ENCODE measurements at regions not wholly inside any gene's neighbourhood (a gene's known extent, or its start where the extent isn't known, plus 50 kb on each side); places are given as distances from the start of the nearest gene placed in this dataset.

GRCh38 chr22:22759889-22760546, 115.6 kb downstream of the GGTLC2 start:
- no peak for DNase-seq
- H3K9me2 ChIP-seq (ENCODE audit: insufficient read depth): no peaks in the 10 kb centered on the region
- peaks cover 11% of the 10 kb centered on the region; the same call in 1 of the 2 replicates for H3K27me3 ChIP-seq (ENCODE audit: insufficient read depth, low read depth)
- H3K4me2 ChIP-seq: no peak overlapping the region
- TF ChIP-seq EZH2 (IDR thresholded peaks at IDR 0.05; ENCODE audit: low read depth) (no peak), CTCF (conservative IDR thresholded peaks at IDR 0.05) (no peak)
- H2AFZ ChIP-seq: no peak overlapping the region
- BruUV-seq (replicated peaks): no TSS peak
- no peaks in the 10 kb centered on the region for H3F3A ChIP-seq (ENCODE audit: insufficient read depth, low read depth)
- H3K4me3 ChIP-seq: no peak overlapping the region
- no peaks in the 10 kb centered on the region for H3K9me3 ChIP-seq (ENCODE audit: insufficient read depth, low read depth)
- no peaks in the 10 kb centered on the region for H3K79me2 ChIP-seq (ENCODE audit: low read depth)
- CTCF ChIA-PET: interaction anchor here (0.6 kb wide), 1 partner anchor 48 kb away, joined by 4 read pairs; no protein-coding TSS in a partner anchor
- intact Hi-C loops (cut with micrococcal nuclease; ENCODE audit: unreplicated experiment): no loop called here
- no peaks in the 10 kb centered on the region for H3K4me1 ChIP-seq (replicated peaks; ENCODE audit: insufficient read depth)
- H3K36me3 ChIP-seq (ENCODE audit: low read depth): no peaks in the 10 kb centered on the region
- H3K27ac ChIP-seq: no peak overlapping the region
- no peaks in the 10 kb centered on the region for H4K20me1 ChIP-seq (ENCODE audit: insufficient read depth)
- POLR2A ChIA-PET (ENCODE audit: unreplicated experiment): no interaction called here

DNA sequence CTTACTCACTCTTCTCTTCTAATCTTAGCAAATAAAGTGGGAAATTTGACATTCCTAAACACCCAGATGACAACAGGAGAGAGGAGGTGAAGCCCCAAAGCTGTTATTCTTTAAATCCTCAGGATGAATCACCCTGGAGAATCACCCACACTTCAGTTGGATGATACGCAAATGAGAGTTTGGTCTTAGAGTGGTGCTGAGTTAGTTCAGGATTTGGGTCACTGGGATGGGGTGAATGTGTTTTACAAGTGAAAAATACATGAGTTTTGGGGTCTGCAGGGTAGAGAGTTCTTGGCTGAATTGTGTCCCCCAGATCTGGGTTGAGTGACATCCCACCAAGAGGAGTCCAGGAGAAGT, 117.2 kb downstream of the GGTLC2 start:
- Histone ChIP-seq H3K4me2 (no peak overlapping the region), H3K27ac (no peak overlapping the region), H3K9me3 (ENCODE audit: insufficient read depth, low read depth) (no peaks in the 10 kb centered on the region), H3K4me1 (replicated peaks; ENCODE audit: insufficient read depth) (no peaks in the 10 kb centered on the region), H3K36me3 (ENCODE audit: low read depth) (no peaks in the 10 kb centered on the region), H3F3A (ENCODE audit: insufficient read depth, low read depth) (no peaks in the 10 kb centered on the region), H3K79me2 (ENCODE audit: low read depth) (no peaks in the 10 kb centered on the region), H2AFZ (no peak overlapping the region), H3K9me2 (ENCODE audit: insufficient read depth) (no peaks in the 10 kb centered on the region), H3K27me3 (ENCODE audit: insufficient read depth, low read depth) (peaks cover 11% of the 10 kb centered on the region; the same call in 1 of the 2 replicates), H4K20me1 (ENCODE audit: insufficient read depth) (no peaks in the 10 kb centered on the region), H3K4me3 (no peak overlapping the region)
- ChIA-PET POLR2A (ENCODE audit: unreplicated experiment) (no interaction called here), CTCF (no interaction called here)
- no TSS peak for BruUV-seq (replicated peaks)
- intact Hi-C loops (cut with micrococcal nuclease; ENCODE audit: unreplicated experiment): no loop called here
- TF ChIP-seq EZH2 (IDR thresholded peaks at IDR 0.05; ENCODE audit: low read depth) (no peak), CTCF (conservative IDR thresholded peaks at IDR 0.05) (no peak)
- DNase-seq: no peak

DNA sequence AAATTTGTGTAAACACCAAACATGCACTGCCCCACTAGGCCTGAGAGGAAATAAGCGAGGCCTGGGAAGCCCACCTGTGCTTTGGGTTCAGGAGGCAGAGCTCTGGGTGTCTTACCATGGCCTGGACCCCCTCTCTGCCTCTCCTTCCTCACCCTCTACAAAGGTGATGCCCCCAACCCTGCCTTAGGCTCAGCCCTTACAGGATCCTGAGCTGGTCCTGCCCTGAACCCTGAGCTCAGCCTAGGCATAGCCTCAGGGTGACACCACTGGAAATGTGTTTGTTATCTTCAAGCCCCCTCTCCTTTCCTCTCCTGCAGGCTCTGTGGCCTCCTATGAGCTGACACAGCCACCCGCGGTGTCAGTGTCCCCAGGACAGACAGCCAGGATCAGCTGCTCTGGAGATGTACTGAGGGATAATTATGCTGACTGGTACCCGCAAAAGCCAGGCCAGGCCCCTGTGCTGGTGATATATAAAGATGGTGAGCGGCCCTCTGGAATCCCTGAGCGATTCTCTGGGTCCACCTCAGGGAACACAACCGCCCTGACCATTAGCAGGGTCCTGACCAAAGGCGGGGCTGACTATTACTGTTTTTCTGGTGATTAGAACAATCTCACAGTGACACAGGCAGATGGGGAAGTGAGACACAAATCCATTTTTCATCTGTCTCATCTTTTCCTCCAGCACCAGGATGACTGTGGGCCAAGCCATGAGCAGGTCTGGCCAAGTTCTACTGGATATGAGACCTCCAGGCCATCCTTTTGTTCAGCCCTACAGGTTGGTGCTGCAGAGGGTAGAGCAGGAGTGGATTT, 117.8 kb downstream of the GGTLC2 start:
- TF ChIP-seq CTCF (conservative IDR thresholded peaks at IDR 0.05) (no peak), EZH2 (IDR thresholded peaks at IDR 0.05; ENCODE audit: low read depth) (no peak)
- Histone ChIP-seq H3K79me2 (ENCODE audit: low read depth) (no peaks in the 10 kb centered on the region), H3K27ac (no peak overlapping the region), H2AFZ (no peak overlapping the region), H3K4me1 (replicated peaks; ENCODE audit: insufficient read depth) (no peaks in the 10 kb centered on the region), H3F3A (ENCODE audit: insufficient read depth, low read depth) (no peaks in the 10 kb centered on the region), H3K4me3 (no peak overlapping the region), H3K9me2 (ENCODE audit: insufficient read depth) (no peaks in the 10 kb centered on the region), H3K9me3 (ENCODE audit: insufficient read depth, low read depth) (no peaks in the 10 kb centered on the region), H3K4me2 (no peak overlapping the region), H3K27me3 (ENCODE audit: insufficient read depth, low read depth) (peaks cover 13% of the 10 kb centered on the region; the same call in 1 of the 2 replicates), H4K20me1 (ENCODE audit: insufficient read depth) (no peaks in the 10 kb centered on the region), H3K36me3 (ENCODE audit: low read depth) (no peaks in the 10 kb centered on the region)
- intact Hi-C loops (cut with micrococcal nuclease; ENCODE audit: unreplicated experiment): no loop called here
- ChIA-PET POLR2A (ENCODE audit: unreplicated experiment) (no interaction called here), CTCF (no interaction called here)
- no peak for DNase-seq
- no TSS peak for BruUV-seq (replicated peaks)

Data from PC-9 (cell line).